ENCODE measurements at regions not wholly inside any gene's neighbourhood (a gene's known extent, or its start where the extent isn't known, plus 50 kb on each side); places are given as distances from the start of the nearest gene placed in this dataset.

DNA sequence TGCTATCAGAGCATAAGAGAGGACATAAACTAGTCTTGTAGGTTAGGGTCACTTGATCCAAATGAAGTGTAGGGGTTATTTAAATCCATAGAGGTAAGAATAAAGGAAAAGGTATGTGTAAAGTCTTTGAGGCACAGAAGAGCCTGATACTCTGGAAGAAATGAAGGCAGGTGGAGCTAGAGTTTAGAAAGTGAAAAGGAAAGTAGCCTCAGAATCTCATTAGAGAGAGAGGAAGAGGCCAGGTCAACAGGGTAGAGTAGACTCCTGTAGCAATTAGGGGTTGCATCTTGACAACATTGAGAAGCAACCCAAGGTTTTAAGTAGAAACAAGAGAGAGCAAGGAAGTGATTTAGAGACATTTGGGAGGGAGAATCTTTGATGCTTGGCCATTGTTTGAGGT, 235.2 kb upstream of the SOX9 start:
- no peaks in the 10 kb centered on the region for H3K4me1 ChIP-seq (ENCODE audit: control insufficient read depth, insufficient read depth, low read length)
- H3K9me3 ChIP-seq (ENCODE audit: control insufficient read depth, insufficient read depth, low read depth, low read length): no peaks in the 10 kb centered on the region
- DNase-seq (ENCODE audit: low read depth, low spot score): no peak
- intact Hi-C loops (cut with micrococcal nuclease; ENCODE audit: unreplicated experiment): no loop called here
- peaks cover 4% of the 10 kb centered on the region for H3K27me3 ChIP-seq (ENCODE audit: control insufficient read depth, insufficient read depth, low read length)
- POLR2A ChIA-PET: no interaction called here
- no peak overlapping the region for H3K27ac ChIP-seq (ENCODE audit: low read length)
- TF ChIP-seq, protein P1, sequence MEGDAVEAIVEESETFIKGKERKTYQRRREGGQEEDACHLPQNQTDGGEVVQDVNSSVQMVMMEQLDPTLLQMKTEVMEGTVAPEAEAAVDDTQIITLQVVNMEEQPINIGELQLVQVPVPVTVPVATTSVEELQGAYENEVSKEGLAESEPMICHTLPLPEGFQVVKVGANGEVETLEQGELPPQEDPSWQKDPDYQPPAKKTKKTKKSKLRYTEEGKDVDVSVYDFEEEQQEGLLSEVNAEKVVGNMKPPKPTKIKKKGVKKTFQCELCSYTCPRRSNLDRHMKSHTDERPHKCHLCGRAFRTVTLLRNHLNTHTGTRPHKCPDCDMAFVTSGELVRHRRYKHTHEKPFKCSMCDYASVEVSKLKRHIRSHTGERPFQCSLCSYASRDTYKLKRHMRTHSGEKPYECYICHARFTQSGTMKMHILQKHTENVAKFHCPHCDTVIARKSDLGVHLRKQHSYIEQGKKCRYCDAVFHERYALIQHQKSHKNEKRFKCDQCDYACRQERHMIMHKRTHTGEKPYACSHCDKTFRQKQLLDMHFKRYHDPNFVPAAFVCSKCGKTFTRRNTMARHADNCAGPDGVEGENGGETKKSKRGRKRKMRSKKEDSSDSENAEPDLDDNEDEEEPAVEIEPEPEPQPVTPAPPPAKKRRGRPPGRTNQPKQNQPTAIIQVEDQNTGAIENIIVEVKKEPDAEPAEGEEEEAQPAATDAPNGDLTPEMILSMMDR (IDR thresholded peaks at IDR 0.05): 0 out of 2 replicates have a peak, but pooled peaks have one; percentile 7
- TF ChIP-seq POLR2AphosphoS5 (IDR thresholded peaks at IDR 0.05; ENCODE audit: low read depth, low read length): no peak
- TF ChIP-seq, protein P2, sequence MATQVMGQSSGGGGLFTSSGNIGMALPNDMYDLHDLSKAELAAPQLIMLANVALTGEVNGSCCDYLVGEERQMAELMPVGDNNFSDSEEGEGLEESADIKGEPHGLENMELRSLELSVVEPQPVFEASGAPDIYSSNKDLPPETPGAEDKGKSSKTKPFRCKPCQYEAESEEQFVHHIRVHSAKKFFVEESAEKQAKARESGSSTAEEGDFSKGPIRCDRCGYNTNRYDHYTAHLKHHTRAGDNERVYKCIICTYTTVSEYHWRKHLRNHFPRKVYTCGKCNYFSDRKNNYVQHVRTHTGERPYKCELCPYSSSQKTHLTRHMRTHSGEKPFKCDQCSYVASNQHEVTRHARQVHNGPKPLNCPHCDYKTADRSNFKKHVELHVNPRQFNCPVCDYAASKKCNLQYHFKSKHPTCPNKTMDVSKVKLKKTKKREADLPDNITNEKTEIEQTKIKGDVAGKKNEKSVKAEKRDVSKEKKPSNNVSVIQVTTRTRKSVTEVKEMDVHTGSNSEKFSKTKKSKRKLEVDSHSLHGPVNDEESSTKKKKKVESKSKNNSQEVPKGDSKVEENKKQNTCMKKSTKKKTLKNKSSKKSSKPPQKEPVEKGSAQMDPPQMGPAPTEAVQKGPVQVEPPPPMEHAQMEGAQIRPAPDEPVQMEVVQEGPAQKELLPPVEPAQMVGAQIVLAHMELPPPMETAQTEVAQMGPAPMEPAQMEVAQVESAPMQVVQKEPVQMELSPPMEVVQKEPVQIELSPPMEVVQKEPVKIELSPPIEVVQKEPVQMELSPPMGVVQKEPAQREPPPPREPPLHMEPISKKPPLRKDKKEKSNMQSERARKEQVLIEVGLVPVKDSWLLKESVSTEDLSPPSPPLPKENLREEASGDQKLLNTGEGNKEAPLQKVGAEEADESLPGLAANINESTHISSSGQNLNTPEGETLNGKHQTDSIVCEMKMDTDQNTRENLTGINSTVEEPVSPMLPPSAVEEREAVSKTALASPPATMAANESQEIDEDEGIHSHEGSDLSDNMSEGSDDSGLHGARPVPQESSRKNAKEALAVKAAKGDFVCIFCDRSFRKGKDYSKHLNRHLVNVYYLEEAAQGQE (IDR thresholded peaks at IDR 0.05; ENCODE audit: insufficient read depth in 1 of 2, low read depth in 2 of 2, low read length in 1 of 2): no peak
- no peak for TF ChIP-seq TCF7L2 (IDR thresholded peaks at IDR 0.05; ENCODE audit: low read depth, low read length)
- CTCF ChIA-PET: no interaction called here
- in situ Hi-C loops (cut with HindIII; ENCODE audit: low pct_unique_long_range_greater_than_20kb, low sequenced_read_pairs): no loop called here
- no peak overlapping the region for H3K4me3 ChIP-seq (ENCODE audit: low read depth in 2 of 2, low read length in 2 of 2)
- no peak for ATAC-seq
- no peaks in the 10 kb centered on the region for H3K36me3 ChIP-seq (ENCODE audit: control insufficient read depth, insufficient read depth, low read length)
- no TSS peak for BruUV-seq (replicated peaks)

- DNase-seq (ENCODE audit: low read depth, low spot score): no peak
- ChIA-PET POLR2A (no interaction called here), CTCF (no interaction called here)
- peaks cover 5% of the 10 kb centered on the region; the same call in 1 of the 2 replicates for H3K9me3 ChIP-seq (ENCODE audit: control insufficient read depth, insufficient read depth, low read depth, low read length)
- TF ChIP-seq SIN3A (IDR thresholded peaks at IDR 0.05; ENCODE audit: borderline replicate concordance, insufficient read depth, low read depth, low read length) (no peak), TCF7L2 (IDR thresholded peaks at IDR 0.05; ENCODE audit: low read depth, low read length) (no peak), POLR2AphosphoS5 (IDR thresholded peaks at IDR 0.05; ENCODE audit: low read depth, low read length) (no peak)
- TF ChIP-seq, protein P2 (IDR thresholded peaks at IDR 0.05; ENCODE audit: insufficient read depth in 1 of 2, low read depth in 2 of 2, low read length in 1 of 2): no peak
- TF ChIP-seq, protein P1 (IDR thresholded peaks at IDR 0.05): no peak
- no peaks in the 10 kb centered on the region for H3K27me3 ChIP-seq (ENCODE audit: control insufficient read depth, insufficient read depth, low read length)
- no TSS peak for BruUV-seq (replicated peaks)
- no peaks in the 10 kb centered on the region for H3K4me1 ChIP-seq (ENCODE audit: control insufficient read depth, insufficient read depth, low read length)
- no peaks in the 10 kb centered on the region for H3K36me3 ChIP-seq (ENCODE audit: control insufficient read depth, insufficient read depth, low read length)
- no peak overlapping the region for H3K4me3 ChIP-seq (ENCODE audit: low read depth in 2 of 2, low read length in 2 of 2)
- ATAC-seq: no peak
- H3K27ac ChIP-seq (ENCODE audit: low read length): no peak overlapping the region
- intact Hi-C loops (cut with micrococcal nuclease; ENCODE audit: unreplicated experiment): no loop called here
- in situ Hi-C loops (cut with HindIII; ENCODE audit: low pct_unique_long_range_greater_than_20kb, low sequenced_read_pairs): no loop called here
These were observed 221.5 kb upstream of the SOX9 start for GRCh38 chr17:71899317-71899716.

All from Panc1 (cell line).